WTC11 (cell line): ENCODE measurements at regions not wholly inside any gene's neighbourhood (a gene's known extent, or its start where the extent isn't known, plus 50 kb on each side); places are given as distances from the start of the nearest gene placed in this dataset.

Experiments
- CREM ChIP-seq: sonication (generic); formaldehyde crosslinking; IDR thresholded peaks from 2 replicates; pipeline ENCODE4 v1.8.1; 2022; ENCODE audit warnings: mild to moderate bottlenecking, missing genetic modification reagents, moderate library complexity
- NFYB ChIP-seq: sonication (generic); formaldehyde crosslinking; conservative IDR thresholded peaks from 2 replicates; pipeline ENCODE4 v1.8.0; 2022; ENCODE audit warnings: low read depth, missing genetic modification reagents
- TF ChIP-seq, protein P1 (sequence below): fragments of 200-600 bp; IDR thresholded peaks from 2 replicates; pipeline ENCODE4 v1.8.0; 2022; ENCODE audit warnings: antibody characterized with exemption

DNA sequence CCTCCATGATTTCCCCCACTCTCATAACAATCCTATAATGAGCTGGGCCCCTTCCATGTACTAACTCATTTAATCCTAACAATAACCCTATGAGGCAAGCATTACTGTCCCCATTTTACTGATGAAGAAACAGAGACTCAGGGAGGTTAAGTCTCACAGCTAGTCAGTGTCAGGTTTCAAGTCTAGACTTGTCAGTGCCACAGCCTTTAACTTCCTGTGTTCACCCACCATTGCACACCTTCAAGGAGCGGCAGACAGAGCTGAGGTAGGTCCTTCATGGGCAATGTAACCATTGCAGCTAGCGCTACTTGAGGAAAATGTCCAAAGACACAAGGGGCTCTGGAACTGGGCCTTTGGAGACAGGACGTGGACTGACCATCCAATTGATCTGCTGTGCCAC lies 105.8 kb upstream of the CTNNB1 start:
- TF ChIP-seq, protein P1, sequence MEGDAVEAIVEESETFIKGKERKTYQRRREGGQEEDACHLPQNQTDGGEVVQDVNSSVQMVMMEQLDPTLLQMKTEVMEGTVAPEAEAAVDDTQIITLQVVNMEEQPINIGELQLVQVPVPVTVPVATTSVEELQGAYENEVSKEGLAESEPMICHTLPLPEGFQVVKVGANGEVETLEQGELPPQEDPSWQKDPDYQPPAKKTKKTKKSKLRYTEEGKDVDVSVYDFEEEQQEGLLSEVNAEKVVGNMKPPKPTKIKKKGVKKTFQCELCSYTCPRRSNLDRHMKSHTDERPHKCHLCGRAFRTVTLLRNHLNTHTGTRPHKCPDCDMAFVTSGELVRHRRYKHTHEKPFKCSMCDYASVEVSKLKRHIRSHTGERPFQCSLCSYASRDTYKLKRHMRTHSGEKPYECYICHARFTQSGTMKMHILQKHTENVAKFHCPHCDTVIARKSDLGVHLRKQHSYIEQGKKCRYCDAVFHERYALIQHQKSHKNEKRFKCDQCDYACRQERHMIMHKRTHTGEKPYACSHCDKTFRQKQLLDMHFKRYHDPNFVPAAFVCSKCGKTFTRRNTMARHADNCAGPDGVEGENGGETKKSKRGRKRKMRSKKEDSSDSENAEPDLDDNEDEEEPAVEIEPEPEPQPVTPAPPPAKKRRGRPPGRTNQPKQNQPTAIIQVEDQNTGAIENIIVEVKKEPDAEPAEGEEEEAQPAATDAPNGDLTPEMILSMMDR = no peak
- TF ChIP-seq NFYB (CRISPR knock-in tag) (no peak), CREM (CRISPR knock-in tag) (no peak)
